NCI-H2196 (cell line): ENCODE measurements at regions not wholly inside any gene's neighbourhood (a gene's known extent, or its start where the extent isn't known, plus 50 kb on each side); places are given as distances from the start of the nearest gene placed in this dataset.

Source experiments
- DNase-seq: peaks from one replicate; lab custom pipeline; 2025; ENCODE audit not compliant: unreplicated experiment; lab: John Stamatoyannopoulos, UW

GRCh38 chr1:229952670-229953520 is 114.1 kb upstream of the GALNT2 start:
- DNase-seq, result no peak

GRCh38 chr1:229953736-229954326 is 113.2 kb upstream of the GALNT2 start:
- no peak for DNase-seq

GRCh38 chr1:229964281-229964680 is 102.8 kb upstream of the GALNT2 start:
- no peak for DNase-seq

GRCh38 chr1:229970714-229971113 is 96.3 kb upstream of the GALNT2 start:
- DNase-seq, result no peak

- no peak for DNase-seq
Observed at GRCh38 chr1:229971141-229971540, 95.9 kb upstream of the GALNT2 start.

GRCh38 chr1:229972600-229973296 is 94.3 kb upstream of the GALNT2 start:
- DNase-seq, result no peak

- DNase-seq, result no peak
Observed at GRCh38 chr1:229973297-229973612, 93.8 kb upstream of the GALNT2 start.

- DNase-seq, result no peak
Observed at GRCh38 chr1:229975047-229975446, 92.0 kb upstream of the GALNT2 start.

- no peak for DNase-seq
Observed at GRCh38 chr1:229980009-229980408, 87.0 kb upstream of the GALNT2 start.

GRCh38 chr1:229981736-229982135 is 85.3 kb upstream of the GALNT2 start:
- no peak for DNase-seq

- no peak for DNase-seq
Observed at GRCh38 chr1:229984310-229984991, 82.6 kb upstream of the GALNT2 start.

GRCh38 chr1:229984992-229985612 is 81.9 kb upstream of the GALNT2 start:
- DNase-seq, result no peak

GRCh38 chr1:229985613-229986010 is 81.4 kb upstream of the GALNT2 start:
- DNase-seq, result no peak

- no peak for DNase-seq
Observed at GRCh38 chr1:229986737-229987337, 80.2 kb upstream of the GALNT2 start.

GRCh38 chr1:229987953-229988352 is 79.1 kb upstream of the GALNT2 start:
- no peak for DNase-seq

- DNase-seq, result no peak
Observed at GRCh38 chr1:229988534-229988933, 78.5 kb upstream of the GALNT2 start.

GRCh38 chr1:229989591-229990248 is 77.3 kb upstream of the GALNT2 start:
- DNase-seq, result no peak

- DNase-seq, result no peak
Observed at GRCh38 chr1:229990326-229990725, 76.7 kb upstream of the GALNT2 start.

GRCh38 chr1:229991104-229991513 is 75.9 kb upstream of the GALNT2 start:
- no peak for DNase-seq

GRCh38 chr1:229991724-229992333 is 75.2 kb upstream of the GALNT2 start:
- no peak for DNase-seq
